ENCODE measurements at regions not wholly inside any gene's neighbourhood (a gene's known extent, or its start where the extent isn't known, plus 50 kb on each side); places are given as distances from the start of the nearest gene placed in this dataset.
A peak's percentile ranks its signal among the peaks of the same experiment; 100 is the strongest.

DNA sequence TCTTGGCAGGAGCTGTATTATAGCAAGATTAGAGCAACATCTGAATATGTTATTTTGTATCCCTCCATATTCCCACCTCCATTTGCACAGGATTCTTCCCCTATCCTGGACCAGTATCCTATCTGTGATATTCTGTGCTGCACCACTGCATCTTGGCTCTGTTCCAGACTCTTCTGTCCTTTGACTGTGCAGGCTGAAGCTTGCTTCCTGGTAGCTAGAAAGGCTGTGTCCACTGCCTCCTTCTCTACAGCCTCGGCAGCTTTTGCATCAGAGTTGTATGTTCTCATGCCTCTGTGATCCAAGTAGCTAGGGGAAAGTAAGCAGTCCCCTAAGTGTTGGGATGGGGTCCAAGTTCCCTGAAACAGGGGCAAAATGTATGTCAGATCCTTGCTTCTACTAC, 104.1 kb downstream of the GAS1 start:
- Histone ChIP-seq H3K9ac (ENCODE audit: low read length in 3 of 3) (no peak overlapping the region), H3K27ac (ENCODE audit: low read depth in 2 of 2, low read length in 2 of 2) (no peak overlapping the region), H3K4me1 (ENCODE audit: control insufficient read depth in 2 of 3, insufficient read depth in 2 of 3, low read depth in 1 of 3, low read length in 3 of 3) (no peaks in the 10 kb centered on the region), H3K4me3 (ENCODE audit: low read length in 3 of 3) (no peak overlapping the region), H3K36me3 (ENCODE audit: control insufficient read depth in 2 of 3, insufficient read depth in 3 of 3, low read length in 3 of 3) (no peaks in the 10 kb centered on the region), H3K27me3 (ENCODE audit: control insufficient read depth, insufficient read depth, low read length) (no peaks in the 10 kb centered on the region), H3K9me3 (ENCODE audit: control insufficient read depth in 2 of 3, insufficient read depth in 1 of 3, low read length in 3 of 3) (no peaks in the 10 kb centered on the region)
- FAIRE-seq: no peak
- TF ChIP-seq, protein P1, sequence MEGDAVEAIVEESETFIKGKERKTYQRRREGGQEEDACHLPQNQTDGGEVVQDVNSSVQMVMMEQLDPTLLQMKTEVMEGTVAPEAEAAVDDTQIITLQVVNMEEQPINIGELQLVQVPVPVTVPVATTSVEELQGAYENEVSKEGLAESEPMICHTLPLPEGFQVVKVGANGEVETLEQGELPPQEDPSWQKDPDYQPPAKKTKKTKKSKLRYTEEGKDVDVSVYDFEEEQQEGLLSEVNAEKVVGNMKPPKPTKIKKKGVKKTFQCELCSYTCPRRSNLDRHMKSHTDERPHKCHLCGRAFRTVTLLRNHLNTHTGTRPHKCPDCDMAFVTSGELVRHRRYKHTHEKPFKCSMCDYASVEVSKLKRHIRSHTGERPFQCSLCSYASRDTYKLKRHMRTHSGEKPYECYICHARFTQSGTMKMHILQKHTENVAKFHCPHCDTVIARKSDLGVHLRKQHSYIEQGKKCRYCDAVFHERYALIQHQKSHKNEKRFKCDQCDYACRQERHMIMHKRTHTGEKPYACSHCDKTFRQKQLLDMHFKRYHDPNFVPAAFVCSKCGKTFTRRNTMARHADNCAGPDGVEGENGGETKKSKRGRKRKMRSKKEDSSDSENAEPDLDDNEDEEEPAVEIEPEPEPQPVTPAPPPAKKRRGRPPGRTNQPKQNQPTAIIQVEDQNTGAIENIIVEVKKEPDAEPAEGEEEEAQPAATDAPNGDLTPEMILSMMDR (IDR thresholded peaks at IDR 0.05; ENCODE audit: borderline replicate concordance, extremely low read depth, insufficient read depth): no peak
- intact Hi-C loops (cut with DNase I): no loop called here
- peak in 2 of 5 donors; percentile 67 to 82 for DNase-seq

- TF ChIP-seq, protein P1 (IDR thresholded peaks at IDR 0.05; ENCODE audit: borderline replicate concordance, extremely low read depth, insufficient read depth): no peak
- H3K27me3 ChIP-seq (ENCODE audit: control insufficient read depth, insufficient read depth, low read length): no peaks in the 10 kb centered on the region
- H3K27ac ChIP-seq (ENCODE audit: low read depth in 2 of 2, low read length in 2 of 2): no peak overlapping the region
- FAIRE-seq (no peak), DNase-seq (no peak)
- no peaks in the 10 kb centered on the region for H3K36me3 ChIP-seq (ENCODE audit: control insufficient read depth in 2 of 3, insufficient read depth in 3 of 3, low read length in 3 of 3)
- intact Hi-C loops (cut with DNase I): no loop called here
- H3K9ac ChIP-seq (ENCODE audit: low read length in 3 of 3): no peak overlapping the region
- no peaks in the 10 kb centered on the region for H3K4me1 ChIP-seq (ENCODE audit: control insufficient read depth in 2 of 3, insufficient read depth in 2 of 3, low read depth in 1 of 3, low read length in 3 of 3)
- no peak overlapping the region for H3K4me3 ChIP-seq (ENCODE audit: low read length in 3 of 3)
- no peaks in the 10 kb centered on the region for H3K9me3 ChIP-seq (ENCODE audit: control insufficient read depth in 2 of 3, insufficient read depth in 1 of 3, low read length in 3 of 3)
Measured at GRCh38 chr9:86842573-86842972, 104.7 kb downstream of the GAS1 start.

- no peaks in the 10 kb centered on the region for H3K36me3 ChIP-seq (ENCODE audit: control insufficient read depth in 2 of 3, insufficient read depth in 3 of 3, low read length in 3 of 3)
- H3K9ac ChIP-seq (ENCODE audit: low read length in 3 of 3): no peak overlapping the region
- DNase-seq: no peak
- no peak for FAIRE-seq
- no peaks in the 10 kb centered on the region for H3K4me1 ChIP-seq (ENCODE audit: control insufficient read depth in 2 of 3, insufficient read depth in 2 of 3, low read depth in 1 of 3, low read length in 3 of 3)
- TF ChIP-seq, protein P1 (IDR thresholded peaks at IDR 0.05; ENCODE audit: borderline replicate concordance, extremely low read depth, insufficient read depth): no peak
- H3K27me3 ChIP-seq (ENCODE audit: control insufficient read depth, insufficient read depth, low read length): no peaks in the 10 kb centered on the region
- no peak overlapping the region for H3K4me3 ChIP-seq (ENCODE audit: low read length in 3 of 3)
- intact Hi-C loops (cut with DNase I): no loop called here
- H3K27ac ChIP-seq (ENCODE audit: low read depth in 2 of 2, low read length in 2 of 2): no peak overlapping the region
- no peaks in the 10 kb centered on the region for H3K9me3 ChIP-seq (ENCODE audit: control insufficient read depth in 2 of 3, insufficient read depth in 1 of 3, low read length in 3 of 3)
Measured at GRCh38 chr9:86839522-86839921, 107.8 kb downstream of the GAS1 start.
